ENCODE measurements at regions not wholly inside any gene's neighbourhood (a gene's known extent, or its start where the extent isn't known, plus 50 kb on each side); places are given as distances from the start of the nearest gene placed in this dataset.

- H3K4me1 ChIP-seq (ENCODE audit: insufficient read depth, low read length, poor library complexity, severe bottlenecking): peaks cover 10% of the 10 kb centered on the region
- H4K20me1 ChIP-seq (ENCODE audit: insufficient read depth, low read length): no peaks in the 10 kb centered on the region
- TF ChIP-seq EZH2phosphoT487 (IDR thresholded peaks at IDR 0.05; ENCODE audit: borderline replicate concordance, low read depth, low read length): no peak
- no peak for TF ChIP-seq CTCF (conservative IDR thresholded peaks at IDR 0.05; ENCODE audit: low read length)
- DNase-seq (ENCODE audit: low spot score): no peak
- peak overlapping the region; percentile 31; the same call in 1 of the 2 replicates for H2AFZ ChIP-seq (ENCODE audit: low read length)
- H3K4me3 ChIP-seq (ENCODE audit: low read depth, low read length, poor library complexity, severe bottlenecking): no peak overlapping the region
- intact Hi-C loops (cut with micrococcal nuclease; ENCODE audit: unreplicated experiment): no loop called here
- H3K79me2 ChIP-seq (ENCODE audit: insufficient read depth, low read depth, low read length): no peaks in the 10 kb centered on the region
- BruUV-seq (replicated peaks): no TSS peak
- no peaks in the 10 kb centered on the region for H3K36me3 ChIP-seq (ENCODE audit: insufficient read depth, low read length)
- no peak overlapping the region for H3K4me2 ChIP-seq (ENCODE audit: low read length)
- CTCF ChIA-PET (ENCODE audit: unreplicated experiment): interaction anchor here (0.8 kb wide), 1 partner anchor 125 kb away, joined by 5 read pairs; no protein-coding TSS in a partner anchor
- H3K9me2 ChIP-seq (ENCODE audit: insufficient read depth, low read length): no peaks in the 10 kb centered on the region; the same call in 1 of the 2 replicates
- POLR2A ChIA-PET: interaction anchor here (0.5 to 2.9 kb wide), 16 partner anchors 11 to 638 kb away, joined by 3 to 11 read pairs (median 3); partner anchors contain the start of gene LMO4
- no peak overlapping the region for H3K27ac ChIP-seq (ENCODE audit: low read depth, low read length, poor library complexity, severe bottlenecking)
- H3K9me3 ChIP-seq (ENCODE audit: low read length): no peaks in the 10 kb centered on the region
Measured at GRCh38 chr1:87451229-87451920, 122.7 kb downstream of the LMO4 start.

GRCh38 chr1:87452648-87453047 lies 124.0 kb downstream of the LMO4 start:
- H3K4me3 ChIP-seq (ENCODE audit: low read depth, low read length, poor library complexity, severe bottlenecking): no peak overlapping the region
- H3K9me3 ChIP-seq (ENCODE audit: low read length): no peaks in the 10 kb centered on the region
- H3K27ac ChIP-seq (ENCODE audit: low read depth, low read length, poor library complexity, severe bottlenecking): no peak overlapping the region
- H3K36me3 ChIP-seq (ENCODE audit: insufficient read depth, low read length): no peaks in the 10 kb centered on the region
- H3K79me2 ChIP-seq (ENCODE audit: insufficient read depth, low read depth, low read length): no peaks in the 10 kb centered on the region
- ChIA-PET POLR2A (interaction anchor here (0.6 to 1.1 kb wide), 3 partner anchors 118 to 1822 kb away, joined by 3 read pairs; no protein-coding TSS in a partner anchor), CTCF (ENCODE audit: unreplicated experiment) (interaction anchor here (1.0 kb wide), 1 partner anchor 172 kb away, joined by 5 read pairs; no protein-coding TSS in a partner anchor)
- intact Hi-C loops (cut with micrococcal nuclease; ENCODE audit: unreplicated experiment): no loop called here
- H4K20me1 ChIP-seq (ENCODE audit: insufficient read depth, low read length): no peaks in the 10 kb centered on the region
- no peak overlapping the region for H2AFZ ChIP-seq (ENCODE audit: low read length)
- no TSS peak for BruUV-seq (replicated peaks)
- no peak overlapping the region for H3K4me2 ChIP-seq (ENCODE audit: low read length)
- no peak for DNase-seq (ENCODE audit: low spot score)
- H3K9me2 ChIP-seq (ENCODE audit: insufficient read depth, low read length): no peaks in the 10 kb centered on the region; the same call in 1 of the 2 replicates
- H3K4me1 ChIP-seq (ENCODE audit: insufficient read depth, low read length, poor library complexity, severe bottlenecking): peaks cover 10% of the 10 kb centered on the region
- TF ChIP-seq CTCF (conservative IDR thresholded peaks at IDR 0.05; ENCODE audit: low read length): no peak
- TF ChIP-seq EZH2phosphoT487 (IDR thresholded peaks at IDR 0.05; ENCODE audit: borderline replicate concordance, low read depth, low read length): no peak

GRCh38 chr1:87457408-87457807 lies 128.7 kb downstream of the LMO4 start:
- TF ChIP-seq EZH2phosphoT487 (IDR thresholded peaks at IDR 0.05; ENCODE audit: borderline replicate concordance, low read depth, low read length): no peak
- TF ChIP-seq CTCF (conservative IDR thresholded peaks at IDR 0.05; ENCODE audit: low read length): no peak
- Histone ChIP-seq H3K9me3 (ENCODE audit: low read length) (no peaks in the 10 kb centered on the region), H3K27ac (ENCODE audit: low read depth, low read length, poor library complexity, severe bottlenecking) (no peak overlapping the region), H4K20me1 (ENCODE audit: insufficient read depth, low read length) (no peaks in the 10 kb centered on the region), H3K9me2 (ENCODE audit: insufficient read depth, low read length) (no peaks in the 10 kb centered on the region), H2AFZ (ENCODE audit: low read length) (no peak overlapping the region), H3K79me2 (ENCODE audit: insufficient read depth, low read depth, low read length) (no peaks in the 10 kb centered on the region), H3K4me3 (ENCODE audit: low read depth, low read length, poor library complexity, severe bottlenecking) (no peak overlapping the region), H3K4me2 (ENCODE audit: low read length) (no peak overlapping the region), H3K36me3 (ENCODE audit: insufficient read depth, low read length) (no peaks in the 10 kb centered on the region), H3K4me1 (ENCODE audit: insufficient read depth, low read length, poor library complexity, severe bottlenecking) (no peaks in the 10 kb centered on the region)
- intact Hi-C loops (cut with micrococcal nuclease; ENCODE audit: unreplicated experiment): no loop called here
- POLR2A ChIA-PET: no interaction called here
- CTCF ChIA-PET (ENCODE audit: unreplicated experiment): no interaction called here
- DNase-seq (ENCODE audit: low spot score): no peak
- BruUV-seq (replicated peaks): no TSS peak

Measured in OCI-LY7 (cell line).